Heart left ventricle (tissue), 13 donors: ENCODE measurements at regions not wholly inside any gene's neighbourhood (a gene's known extent, or its start where the extent isn't known, plus 50 kb on each side); places are given as distances from the start of the nearest gene placed in this dataset.

Experiments
- POLR2A ChIP-seq, 2 donors: fragments of 450-650 bp; IDR thresholded peaks; one replicate each; pipeline ENCODE4 v1.6.1; 2017; ENCODE audit warnings: antibody characterized with exemption in 2 of 2, mild to moderate bottlenecking in 2 of 2, moderate library complexity in 2 of 2
- TF ChIP-seq, protein P1 (sequence below), 12 donors: fragments of 200-600 bp; sonication (generic) in 4 of 12; IDR thresholded peaks; one replicate each; pipeline versions ENCODE4 v1.5.0 to v1.8.0; 2018 to 2022; ENCODE audit warnings: antibody characterized with exemption in 12 of 12, mild to moderate bottlenecking in 5 of 12
- donor health status: ischemic (EF 13 %, LVEDD 7.1; RV severe dilation, severe dysfunction).
- donor health status: DM: no; HTN: yes; CAD: no.
- donor health status: DM: no; HTN: no; CAD: no.
- donor health status: ischemic (EF 25% LVEDD 6.9; RV normal size, moderate dysfunction).
- donor health status: ischemic (EF 25% LVEDD 5.7; RV mildly dilated, moderate dysfunction).
- donor health status: ischemic (EF 35%, LVEDD 5.7; RV mildly dilated, moderate dysfunction).
- donor health status: nonischemic (EF 11% LVEDD 7.7; RV severe dilation, severe dysfunction).
- donor health status: DM: yes; HTN: yes; CAD: no.
- donor health status: PGD.
- donor health status: ischemic (EF 29% LVEDD 5.4; RV normal size, mild dysfunction).
- donor health status: nonischemic (EF 23%, LVEDD 6.1; RV moderate dilation, normal function).

DNA sequence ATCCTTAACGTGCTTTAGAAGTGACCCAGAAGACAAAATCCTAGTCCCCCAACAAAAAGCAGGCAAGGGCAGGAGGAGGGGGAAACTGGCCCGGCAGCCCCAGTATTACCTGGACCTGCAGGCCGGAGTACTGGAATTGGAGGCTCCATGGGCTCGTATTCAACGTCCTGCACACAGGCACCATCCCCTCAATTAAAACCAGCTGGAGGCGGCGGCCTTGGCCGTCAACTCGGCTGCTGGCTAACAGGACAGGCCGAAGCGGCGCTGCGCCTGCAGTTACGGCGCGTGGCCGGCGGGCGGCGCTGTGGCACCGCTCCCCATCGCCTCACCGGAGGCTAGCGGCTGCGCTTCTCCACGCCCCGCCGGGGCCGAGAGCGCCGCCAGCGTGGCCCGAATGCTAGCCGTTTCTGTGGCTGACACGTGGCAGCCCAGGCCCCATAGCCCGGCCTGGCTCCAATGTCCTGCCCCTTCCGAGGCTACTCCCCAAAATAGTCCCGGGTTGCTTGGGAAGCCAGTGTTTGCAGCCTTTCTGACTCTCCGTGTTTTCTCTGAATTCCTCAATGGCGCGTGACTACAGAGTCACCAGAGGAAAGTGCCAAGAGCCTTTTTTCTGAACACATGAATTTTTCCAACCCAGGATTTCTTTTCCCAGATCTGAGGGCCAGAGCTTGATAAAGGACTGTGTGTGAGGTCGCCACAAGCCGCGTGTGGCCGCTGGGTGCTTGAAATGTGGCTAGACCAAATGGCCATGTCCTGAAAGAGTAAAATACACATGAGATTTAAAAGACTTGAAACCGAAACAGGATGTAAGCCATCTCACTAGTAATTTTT is 82.5 kb downstream of the HHIPL2 start:
- TF ChIP-seq, protein P1, sequence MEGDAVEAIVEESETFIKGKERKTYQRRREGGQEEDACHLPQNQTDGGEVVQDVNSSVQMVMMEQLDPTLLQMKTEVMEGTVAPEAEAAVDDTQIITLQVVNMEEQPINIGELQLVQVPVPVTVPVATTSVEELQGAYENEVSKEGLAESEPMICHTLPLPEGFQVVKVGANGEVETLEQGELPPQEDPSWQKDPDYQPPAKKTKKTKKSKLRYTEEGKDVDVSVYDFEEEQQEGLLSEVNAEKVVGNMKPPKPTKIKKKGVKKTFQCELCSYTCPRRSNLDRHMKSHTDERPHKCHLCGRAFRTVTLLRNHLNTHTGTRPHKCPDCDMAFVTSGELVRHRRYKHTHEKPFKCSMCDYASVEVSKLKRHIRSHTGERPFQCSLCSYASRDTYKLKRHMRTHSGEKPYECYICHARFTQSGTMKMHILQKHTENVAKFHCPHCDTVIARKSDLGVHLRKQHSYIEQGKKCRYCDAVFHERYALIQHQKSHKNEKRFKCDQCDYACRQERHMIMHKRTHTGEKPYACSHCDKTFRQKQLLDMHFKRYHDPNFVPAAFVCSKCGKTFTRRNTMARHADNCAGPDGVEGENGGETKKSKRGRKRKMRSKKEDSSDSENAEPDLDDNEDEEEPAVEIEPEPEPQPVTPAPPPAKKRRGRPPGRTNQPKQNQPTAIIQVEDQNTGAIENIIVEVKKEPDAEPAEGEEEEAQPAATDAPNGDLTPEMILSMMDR (IDR thresholded peaks at IDR 0.05): peak; percentile 99 to 100 (median 100)
- no peak for TF ChIP-seq POLR2A (IDR thresholded peaks at IDR 0.05)
